Transverse colon (tissue), 4 donors: ENCODE measurements at regions not wholly inside any gene's neighbourhood (a gene's known extent, or its start where the extent isn't known, plus 50 kb on each side); places are given as distances from the start of the nearest gene placed in this dataset.

Source experiments
- DNase-seq: peaks from one replicate; pipeline ENCODE4 v3.0.0-alpha.2; 2019
- H3K27ac ChIP-seq, 4 donors: fragments of 200-600 bp; sonication (generic); 2 replicates each; pipeline ENCODE4 v1.5.1; 2016 to 2018; ENCODE audit warnings: inconsistent platforms in 4 of 4
- H3K27me3 ChIP-seq: fragments of 200-600 bp; sonication (generic); 2 replicates; pipeline ENCODE4 v1.5.1; 2017; ENCODE audit warnings: inconsistent platforms
- H3K36me3 ChIP-seq, 4 donors: fragments of 200-600 bp; sonication (generic); 2 replicates each; pipeline ENCODE4 v1.5.1; 2017 to 2019; ENCODE audit warnings: inconsistent platforms in 4 of 4
- H3K4me1 ChIP-seq, 4 donors: fragments of 200-600 bp; sonication (generic); 2 replicates each; pipeline ENCODE4 v1.5.1; 2017 to 2020; ENCODE audit warnings: inconsistent platforms in 4 of 4
- H3K4me3 ChIP-seq, 4 donors: fragments of 200-600 bp; sonication (generic); 1 replicate in 1 of 4; 2 replicates in 3 of 4; pipeline versions ENCODE4 v1.5.1 to v1.6.1; 2017 to 2019; ENCODE audit warnings: inconsistent platforms in 4 of 4
- H3K9me3 ChIP-seq, 2 donors: fragments of 200-600 bp; sonication (generic); 2 replicates each; pipeline ENCODE4 v1.5.1; 2017 to 2019; ENCODE audit warnings: inconsistent platforms in 2 of 2
- CTCF ChIP-seq, 5 experiments: fragments of 200-600 bp in 3 of 5; fragments of 450-650 bp in 2 of 5; sonication (generic) in 3 of 5; IDR thresholded peaks; 1 replicate in 2 of 5; 2 replicates in 3 of 5; pipeline ENCODE4 v1.5.1; 2016 to 2017; ENCODE audit warnings: antibody characterized with exemption in 5 of 5, inconsistent platforms in 3 of 5, mild to moderate bottlenecking in 2 of 5, moderate library complexity in 1 of 5
- EP300 ChIP-seq: sonication (generic); formaldehyde crosslinking; IDR thresholded peaks from one replicate; pipeline ENCODE4 v1.6.1; 2017; ENCODE audit warnings: antibody characterized with exemption, low read depth
- POLR2A ChIP-seq: fragments of 450-650 bp; IDR thresholded peaks from one replicate; pipeline ENCODE4 v1.6.1; 2016; ENCODE audit warnings: antibody characterized with exemption, mild to moderate bottlenecking, moderate library complexity
- POLR2AphosphoS5 ChIP-seq, 3 donors: sonication (generic); formaldehyde crosslinking; IDR thresholded peaks; one replicate each; pipeline ENCODE4 v1.6.1; 2016; ENCODE audit warnings: antibody characterized with exemption in 3 of 3
- WGBS, 2 donors: methylation state at CpG; one replicate each; pipeline ENCODE4 v1.1.5; 2018; ENCODE audit warnings: low coverage in 1 of 2; 5-methylcytosine and 5-hydroxymethylcytosine counted together
- in situ Hi-C, 4 donors: fragments of 200-750 bp; cut with MboI; loops; one replicate each; pipeline versions ENCODE4 v1.15.0 to v1.15.1; 2017; ENCODE audit warnings: low sequenced_read_pairs in 3 of 4, low pct_ligation_motif_present in 1 of 4, low pct_unique_long_range_greater_than_20kb in 1 of 4
- intact Hi-C: fragments of 100-400 bp; cut with DNase I; formaldehyde crosslinking; loops from one replicate; pipeline ENCODE4 v1.15.1; 2023; ENCODE audit warnings: low total_unique reads

- TF ChIP-seq POLR2A (no peak), EP300 (no peak), CTCF (IDR thresholded peaks at IDR 0.05) (no peak), POLR2AphosphoS5 (IDR thresholded peaks at IDR 0.05) (no peak)
- H3K27me3 ChIP-seq, result no peaks in the 10 kb centered on the region
- H3K36me3 ChIP-seq, result no peaks in the 10 kb centered on the region
- DNase-seq, result no peak
- intact Hi-C loops, result no loop called here
- WGBS, 2 donors, result 100% methylated on average over 2 of the region's 2 CpGs; no CpG with 5 or more reads in 1 of the 2 donors
- H3K27ac ChIP-seq, result no peak overlapping the region
- H3K4me3 ChIP-seq, result no peak overlapping the region
- H3K9me3 ChIP-seq, result no peaks in the 10 kb centered on the region
- H3K4me1 ChIP-seq, result no peaks in the 10 kb centered on the region
- in situ Hi-C loops, result no loop called here
Measured at GRCh38 chr7:49119706-49120105, 195.4 kb downstream of the CDC14C start.

GRCh38 chr7:49125246-49125645 is 200.9 kb downstream of the CDC14C start:
- intact Hi-C loops, result no loop called here
- in situ Hi-C loops, result no loop called here
- no peak overlapping the region for H3K27ac ChIP-seq

GRCh38 chr7:49127359-49127913 is 203.1 kb downstream of the CDC14C start:
- no peaks in the 10 kb centered on the region for H3K9me3 ChIP-seq
- no peaks in the 10 kb centered on the region for H3K27me3 ChIP-seq
- in situ Hi-C loops, result no loop called here
- intact Hi-C loops, result no loop called here
- H3K36me3 ChIP-seq, result no peaks in the 10 kb centered on the region
- no peaks in the 10 kb centered on the region for H3K4me1 ChIP-seq
- 40 to 49% methylated on average over 5 of the region's 5 CpGs for WGBS, 2 donors
- DNase-seq, result no peak
- TF ChIP-seq EP300 (no peak), CTCF (IDR thresholded peaks at IDR 0.05) (no peak), POLR2A (no peak), POLR2AphosphoS5 (IDR thresholded peaks at IDR 0.05) (no peak)
- no peak overlapping the region for H3K27ac ChIP-seq
- H3K4me3 ChIP-seq, result no peak overlapping the region

More at GRCh38 chr7:49125246-49125645, 200.9 kb downstream of the CDC14C start:
- no peak overlapping the region for H3K4me3 ChIP-seq
- H3K9me3 ChIP-seq, result no peaks in the 10 kb centered on the region
- TF ChIP-seq POLR2A (no peak), CTCF (IDR thresholded peaks at IDR 0.05) (no peak), POLR2AphosphoS5 (IDR thresholded peaks at IDR 0.05) (no peak), EP300 (no peak)
- 45 to 77% methylated on average over 2 to 3 of the region's 3 CpGs for WGBS, 2 donors
- H3K4me1 ChIP-seq, result no peaks in the 10 kb centered on the region
- no peaks in the 10 kb centered on the region for H3K27me3 ChIP-seq
- DNase-seq, result no peak
- H3K36me3 ChIP-seq, result no peaks in the 10 kb centered on the region

- intact Hi-C loops, result no loop called here
Measured at GRCh38 chr7:49137978-49138377, 213.6 kb downstream of the CDC14C start.

More at GRCh38 chr7:49137978-49138377, 213.6 kb downstream of the CDC14C start:
- 83 to 85% methylated on average over 1 of the region's 1 CpG for WGBS, 2 donors
- Histone ChIP-seq H3K9me3 (no peaks in the 10 kb centered on the region), H3K36me3 (no peaks in the 10 kb centered on the region), H3K27me3 (no peaks in the 10 kb centered on the region), H3K4me1 (no peaks in the 10 kb centered on the region), H3K4me3 (no peak overlapping the region), H3K27ac (no peak overlapping the region)
- in situ Hi-C loops, result no loop called here
- DNase-seq, result no peak
- TF ChIP-seq POLR2AphosphoS5 (IDR thresholded peaks at IDR 0.05) (no peak), CTCF (IDR thresholded peaks at IDR 0.05) (no peak), POLR2A (no peak), EP300 (no peak)
